DMS153 treated with DMSO at 0.1 percent for 48 hours (cell line): ENCODE measurements at regions not wholly inside any gene's neighbourhood (a gene's known extent, or its start where the extent isn't known, plus 50 kb on each side); places are given as distances from the start of the nearest gene placed in this dataset.
"Not testable (repeated sequence)": the region's sequence is repeated elsewhere in the genome, so short reads cannot be mapped to it uniquely, and the experiment has no call there.

Experiments
- DNase-seq: peaks from one replicate; lab custom pipeline; 2025; ENCODE audit not compliant: unreplicated experiment; lab: John Stamatoyannopoulos, UW

DNA sequence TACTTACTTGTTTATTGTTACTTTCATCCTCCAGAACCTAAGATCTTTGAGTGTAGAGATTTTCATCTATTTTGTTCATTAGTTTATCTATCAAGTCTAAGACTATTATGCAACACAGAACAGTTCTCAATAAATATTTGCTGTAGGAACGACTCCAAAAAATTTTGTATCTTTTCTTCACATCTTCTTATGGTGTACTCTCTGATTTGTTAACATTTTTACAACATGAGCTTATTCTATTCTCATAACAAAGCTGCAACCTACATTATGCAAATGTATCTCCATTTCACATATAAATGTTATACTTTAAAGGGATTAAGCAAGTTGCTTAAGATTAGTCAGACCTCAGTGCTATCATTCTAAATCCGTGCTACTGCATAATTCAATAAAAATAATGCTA is 514.2 kb upstream of the ZP4 start:
- no peak for DNase-seq

DNA sequence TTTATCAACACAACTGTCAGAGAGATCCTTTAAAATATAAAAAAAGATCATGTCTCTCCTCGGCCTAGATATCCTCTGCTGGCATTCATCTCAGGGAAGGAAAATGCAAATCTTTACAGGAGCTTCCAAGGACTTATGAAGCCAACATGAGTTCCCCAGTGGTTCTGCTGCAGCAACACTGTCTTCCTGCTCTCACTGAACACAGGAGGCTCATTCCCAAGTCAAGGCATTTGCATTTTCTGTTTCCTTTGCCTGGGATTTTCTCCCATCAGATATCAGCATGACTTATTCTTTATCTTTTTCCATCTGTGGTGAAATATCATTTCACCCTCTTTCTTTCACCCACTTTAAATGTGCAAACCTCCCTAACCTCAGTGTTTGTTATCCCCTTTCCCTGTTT is 513.8 kb upstream of the ZP4 start:
- no peak for DNase-seq

DNA sequence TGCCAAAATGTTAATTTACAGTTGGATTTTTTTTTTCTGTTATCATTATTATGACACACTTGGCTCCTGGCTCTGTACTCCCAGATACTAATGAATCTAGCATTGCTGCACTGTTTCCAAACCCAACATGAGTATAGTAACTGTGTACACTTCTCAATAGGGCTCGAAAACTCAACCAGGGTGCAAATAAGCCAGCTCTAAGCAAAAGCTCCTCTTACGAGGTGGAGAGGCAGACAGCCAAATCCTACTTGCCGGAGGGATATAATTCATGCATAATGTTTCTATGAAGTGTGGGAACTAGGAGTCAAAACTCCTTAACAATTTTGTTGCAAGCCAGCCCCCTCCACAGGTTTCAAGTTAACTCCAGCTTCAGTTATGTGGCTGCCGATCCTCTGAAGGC is 510.4 kb upstream of the ZP4 start:
- no peak for DNase-seq

DNA sequence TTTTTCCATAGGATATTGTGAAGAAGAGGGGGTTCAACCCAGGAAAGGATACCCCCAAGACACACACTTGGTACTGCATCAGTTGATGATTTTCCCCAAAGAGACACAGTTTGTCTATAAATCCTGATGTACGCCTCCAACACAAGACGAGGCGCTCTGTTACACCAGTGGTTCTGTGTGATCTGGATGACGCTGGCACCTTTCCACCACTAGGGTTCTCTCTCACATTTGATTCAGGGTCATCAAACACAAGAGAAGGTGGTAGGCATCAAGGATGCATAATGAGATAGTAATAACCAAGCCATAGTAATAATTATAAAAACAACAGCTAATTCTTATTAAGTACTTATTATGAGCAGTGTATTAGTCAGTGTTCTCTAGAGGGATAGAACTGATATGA is 508.8 kb upstream of the ZP4 start:
- DNase-seq, result no peak

DNA sequence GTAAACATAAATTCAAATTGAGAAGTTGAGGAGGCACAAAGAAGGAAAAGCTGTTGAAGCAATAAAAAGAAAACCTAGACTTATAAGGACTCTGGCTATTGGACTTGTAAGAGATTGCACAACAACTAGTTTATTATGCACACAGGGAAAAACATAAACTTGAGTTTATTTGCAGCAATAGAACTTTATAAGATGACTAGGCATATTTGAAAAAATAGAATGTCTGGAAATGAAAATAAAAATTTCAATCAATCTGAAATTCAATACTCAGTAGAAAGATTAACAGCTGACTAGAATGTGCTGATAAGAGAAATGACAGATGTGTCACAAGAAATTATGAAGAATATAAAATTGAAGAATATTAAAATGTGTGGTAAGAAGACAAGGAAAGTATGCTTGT is 505.4 kb upstream of the ZP4 start:
- DNase-seq, result no peak

DNA sequence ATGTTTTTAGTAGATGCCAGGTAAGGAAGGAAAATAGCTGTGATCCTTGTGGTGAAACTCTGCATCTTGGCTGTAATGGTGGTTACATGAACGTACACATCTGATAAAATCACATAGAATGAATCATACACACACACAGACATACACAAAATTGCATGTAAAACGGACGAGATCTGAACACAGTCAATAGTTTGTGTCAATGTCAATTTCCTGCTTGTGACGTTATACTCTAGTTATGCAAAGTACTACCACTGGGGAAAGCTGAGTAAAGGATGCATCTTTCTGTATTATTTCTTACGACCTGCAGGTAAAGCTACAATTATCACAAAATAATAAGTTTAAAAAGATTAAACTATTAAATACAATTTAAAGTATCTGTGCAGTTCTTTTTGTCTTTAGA is 493.7 kb upstream of the ZP4 start:
- DNase-seq, result no peak

DNA sequence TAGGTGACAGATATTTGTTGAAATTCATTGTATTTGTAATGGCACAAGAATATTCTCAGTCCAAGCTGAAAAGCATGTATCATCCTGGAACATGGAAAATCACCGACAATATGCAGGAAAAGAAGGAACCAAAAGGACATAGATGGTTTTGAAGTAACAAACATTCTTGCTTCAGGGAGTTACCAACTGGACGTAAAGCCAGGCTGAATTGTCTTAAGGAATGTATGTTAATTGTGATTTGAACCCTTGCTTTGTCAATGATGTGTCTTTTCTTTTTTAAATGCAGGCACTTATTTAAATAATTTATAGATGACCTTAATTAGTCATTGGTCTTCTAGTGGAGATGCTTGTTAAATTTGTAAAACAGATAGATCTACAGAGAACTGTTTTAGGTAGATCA is 489.4 kb upstream of the ZP4 start:
- no peak for DNase-seq

DNA sequence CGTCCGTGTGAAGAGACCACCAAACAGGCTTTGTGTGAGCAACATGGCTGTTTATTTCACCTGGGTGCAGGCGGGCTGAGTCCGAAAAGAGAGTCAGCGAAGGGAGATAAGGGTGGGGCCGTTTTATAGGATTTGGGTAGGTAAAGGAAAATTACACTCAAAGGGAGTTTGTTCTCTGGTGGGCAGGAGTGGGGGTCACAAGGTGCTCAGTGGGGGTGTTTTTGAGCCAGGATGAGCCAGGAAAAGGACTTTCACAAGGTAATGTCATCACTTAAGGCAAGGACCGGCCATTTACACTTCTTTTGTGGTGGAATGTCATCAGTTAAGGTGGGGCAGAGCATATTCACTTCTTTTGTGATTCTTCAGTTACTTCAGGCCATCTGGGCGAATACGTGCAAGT is 488.7 kb upstream of the ZP4 start:
- not testable (repeated sequence) for DNase-seq

DNA sequence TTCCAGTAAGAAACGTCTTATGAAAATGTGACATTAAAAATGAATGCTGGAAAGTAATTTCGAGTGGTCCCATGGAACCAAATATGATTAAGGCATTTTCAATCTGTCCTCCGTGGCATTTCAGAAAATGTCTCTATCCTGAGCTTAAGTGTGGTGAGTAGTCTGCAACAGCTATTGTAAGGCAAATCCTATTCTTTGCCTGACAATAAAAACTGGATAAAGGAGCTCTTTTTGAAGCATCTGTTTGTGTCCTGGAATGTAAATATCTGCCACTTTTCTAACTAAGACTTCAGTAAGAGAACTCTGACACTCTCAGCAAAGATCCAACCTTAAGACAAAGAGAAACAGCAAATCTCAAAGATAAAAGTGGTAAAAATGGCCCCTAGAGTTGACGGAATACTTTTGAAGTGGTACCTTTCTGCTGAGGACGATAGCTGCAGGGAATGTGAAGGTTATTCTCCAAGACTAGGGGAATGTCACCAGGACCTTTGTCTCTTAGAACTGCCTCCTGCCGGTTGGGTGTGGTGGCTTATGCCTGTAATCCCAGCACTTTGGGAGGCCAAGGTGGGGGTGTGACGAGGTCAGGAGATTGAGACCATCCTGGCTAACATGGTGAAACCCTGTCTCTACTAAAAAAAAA is 486.7 kb upstream of the ZP4 start:
- no peak for DNase-seq

DNA sequence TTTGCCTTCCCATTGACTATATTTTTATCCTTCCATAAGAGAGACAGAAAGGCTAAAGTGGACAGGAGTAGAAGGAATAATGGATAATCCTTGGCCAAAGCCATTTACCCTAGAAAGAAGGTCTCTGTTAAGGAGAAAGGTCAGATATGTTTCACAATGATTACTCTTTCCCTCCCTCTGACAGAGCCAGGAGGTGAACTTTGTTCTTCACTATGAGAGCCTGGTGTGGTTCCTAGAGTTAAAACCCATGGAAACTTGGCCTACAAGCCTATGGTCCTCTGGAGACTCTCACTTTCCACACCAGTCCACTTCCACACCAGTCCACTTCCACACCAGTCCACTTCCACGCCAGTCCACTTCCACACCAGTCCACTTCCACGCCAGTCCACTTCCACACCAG is 479.9 kb upstream of the ZP4 start:
- DNase-seq, result no peak

DNA sequence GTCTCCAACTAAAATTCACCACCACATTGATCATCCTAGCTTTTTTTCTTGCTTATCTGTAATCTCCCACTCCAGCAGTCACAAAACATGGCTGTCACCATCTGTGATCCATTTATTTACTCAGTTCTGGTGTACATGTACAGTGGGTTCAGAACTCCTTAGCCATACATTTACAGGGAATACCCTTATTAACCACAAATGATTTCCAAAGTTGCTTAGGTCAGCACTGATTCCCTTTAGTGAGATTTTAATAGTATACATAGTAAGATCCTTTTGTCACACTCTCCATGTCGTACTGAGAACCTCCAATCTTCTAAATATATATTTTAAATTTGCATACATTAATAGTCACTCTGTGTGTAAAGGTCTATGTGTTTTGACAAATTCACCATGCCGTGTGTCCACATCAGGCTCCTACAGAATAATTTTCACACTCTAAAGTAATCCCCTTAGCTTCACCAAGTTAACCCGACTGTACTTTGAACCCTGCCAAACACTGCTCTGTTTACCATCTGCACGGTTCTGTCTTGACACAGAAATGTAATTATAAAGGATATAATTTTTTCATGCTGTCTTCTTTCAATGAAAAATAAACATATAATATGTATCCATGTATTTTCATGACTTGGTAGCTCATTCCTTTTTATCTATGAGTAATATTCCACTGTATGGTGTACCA is 473.6 kb upstream of the ZP4 start:
- DNase-seq, result no peak

DNA sequence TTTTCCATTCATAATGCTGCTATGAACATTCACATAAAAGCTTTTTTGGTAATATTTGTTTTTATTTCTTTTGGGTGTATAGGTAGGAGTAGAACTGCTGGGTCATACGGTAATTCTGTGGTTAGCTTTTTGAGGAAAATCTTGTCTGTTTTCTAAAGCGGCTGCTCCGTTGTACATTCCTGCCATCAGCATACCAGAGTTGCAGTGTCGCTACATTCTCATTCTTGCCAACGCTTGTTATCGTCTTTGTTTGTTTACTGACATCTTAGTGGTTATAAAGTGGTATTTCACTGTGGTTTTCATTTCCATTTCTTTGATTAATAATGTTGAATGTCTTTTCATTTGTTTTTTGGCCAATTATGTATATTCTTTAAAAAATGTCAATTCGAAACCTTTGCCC is 469.8 kb upstream of the ZP4 start:
- no peak for DNase-seq

DNA sequence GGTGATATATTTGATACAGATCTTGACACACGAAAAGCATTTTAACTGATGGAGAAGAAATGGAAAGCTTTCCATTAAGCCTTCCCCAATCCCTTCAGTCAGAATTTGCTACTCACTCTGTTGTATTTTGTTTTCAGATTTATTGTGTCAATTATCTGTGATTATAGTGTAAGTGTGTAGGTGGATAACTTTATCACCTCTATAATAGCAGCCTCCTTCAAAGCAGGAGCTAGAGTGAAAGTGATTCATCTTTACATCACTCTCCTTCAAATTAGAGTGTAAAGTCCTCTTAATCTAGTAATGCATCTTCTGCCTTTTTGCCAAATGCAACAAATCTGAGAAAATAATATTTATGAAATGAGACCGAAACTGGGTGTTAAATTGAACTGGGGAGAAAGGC is 459.7 kb upstream of the ZP4 start:
- DNase-seq, result no peak

DNA sequence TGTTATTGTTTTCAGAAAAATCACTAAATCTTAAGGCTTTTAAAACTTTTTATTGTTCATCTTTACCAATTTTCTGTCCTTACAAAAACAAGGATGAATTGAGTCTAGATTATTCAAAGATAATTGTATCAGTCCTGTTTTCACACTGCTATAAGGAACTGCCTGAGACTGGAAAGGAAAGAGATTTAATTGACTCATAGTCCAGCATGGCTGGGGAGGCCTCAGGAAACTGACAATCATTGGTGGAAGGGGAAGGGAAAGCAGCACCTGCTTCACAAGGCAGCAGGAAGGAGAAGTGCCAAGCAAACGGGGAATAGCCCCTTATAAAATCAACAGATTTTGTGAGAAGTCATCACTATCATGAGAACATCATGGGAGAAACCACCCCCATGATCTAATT is 455.6 kb upstream of the ZP4 start:
- DNase-seq, result no peak

DNA sequence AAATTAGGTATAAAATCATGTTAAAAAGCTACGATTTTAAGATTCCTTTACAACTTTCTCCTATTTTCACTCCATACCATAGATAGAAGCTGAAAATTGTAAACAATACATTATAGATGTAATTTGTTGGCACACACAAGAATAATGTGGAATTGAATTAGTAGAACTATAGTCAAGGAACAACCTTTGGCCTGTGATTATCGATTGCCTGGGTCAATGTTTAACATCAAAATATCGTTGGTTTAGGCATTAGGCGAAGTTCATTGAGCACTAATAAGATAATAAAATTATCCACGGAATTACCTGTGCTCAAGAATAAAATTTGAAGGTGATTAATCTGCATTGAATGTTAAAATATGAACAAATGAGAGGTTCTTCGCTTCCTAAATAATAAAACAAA is 455.1 kb upstream of the ZP4 start:
- no peak for DNase-seq

DNA sequence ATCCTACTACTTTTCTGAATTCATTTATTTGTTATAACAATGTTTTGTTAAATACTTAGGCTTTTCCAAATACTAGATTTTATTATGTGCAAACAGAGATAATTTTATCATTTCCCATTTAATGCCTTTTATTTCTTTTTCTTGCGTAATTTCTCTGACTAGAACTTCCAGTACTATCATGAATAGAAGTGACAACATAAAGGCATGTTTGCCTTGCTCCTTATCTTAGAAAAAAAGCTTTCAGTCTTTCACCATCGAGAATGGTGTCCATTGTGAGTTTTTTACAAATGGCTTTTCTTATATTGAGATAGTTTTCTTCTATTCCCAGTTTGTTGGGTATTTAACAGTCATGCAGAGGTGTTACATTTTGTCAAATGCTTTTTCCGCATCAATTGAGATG is 453.1 kb upstream of the ZP4 start:
- no peak for DNase-seq

DNA sequence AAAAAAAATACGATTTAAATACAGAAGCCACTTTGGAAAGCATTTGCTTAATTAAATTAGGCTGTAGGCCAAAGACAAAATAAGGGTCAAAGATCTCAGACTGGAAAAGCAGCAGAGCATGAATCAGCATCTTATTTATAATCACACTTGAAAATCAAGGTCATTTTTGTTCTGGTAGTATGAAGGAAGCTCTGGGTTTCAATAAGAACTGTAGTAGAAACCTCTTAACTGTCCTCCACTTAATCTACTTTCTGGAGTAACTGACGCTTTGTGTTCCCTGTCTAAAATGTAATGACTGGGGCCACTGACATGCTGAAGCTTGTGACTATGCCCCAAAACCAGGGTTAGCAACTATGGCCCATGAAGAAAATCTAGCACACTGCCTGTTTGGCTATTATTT is 450.7 kb upstream of the ZP4 start:
- no peak for DNase-seq

DNA sequence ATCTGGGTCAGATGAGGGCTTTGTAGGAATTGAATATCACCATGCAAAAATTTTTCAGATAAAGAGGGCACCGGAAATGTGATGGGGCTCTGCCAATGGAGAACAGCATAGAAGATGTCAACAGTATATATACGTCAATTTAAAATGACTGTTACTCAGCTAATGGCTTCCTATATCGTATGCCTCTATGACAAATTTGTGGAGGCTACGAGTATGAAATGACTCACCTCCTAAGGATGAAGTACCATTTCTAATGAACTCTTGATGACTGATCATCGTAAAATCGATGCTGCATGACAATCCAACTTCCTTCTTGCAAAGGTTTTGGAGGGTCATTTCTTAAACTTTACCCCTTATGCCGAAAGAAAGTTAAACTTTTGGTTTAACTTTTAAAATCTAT is 450.3 kb upstream of the ZP4 start:
- no peak for DNase-seq

DNA sequence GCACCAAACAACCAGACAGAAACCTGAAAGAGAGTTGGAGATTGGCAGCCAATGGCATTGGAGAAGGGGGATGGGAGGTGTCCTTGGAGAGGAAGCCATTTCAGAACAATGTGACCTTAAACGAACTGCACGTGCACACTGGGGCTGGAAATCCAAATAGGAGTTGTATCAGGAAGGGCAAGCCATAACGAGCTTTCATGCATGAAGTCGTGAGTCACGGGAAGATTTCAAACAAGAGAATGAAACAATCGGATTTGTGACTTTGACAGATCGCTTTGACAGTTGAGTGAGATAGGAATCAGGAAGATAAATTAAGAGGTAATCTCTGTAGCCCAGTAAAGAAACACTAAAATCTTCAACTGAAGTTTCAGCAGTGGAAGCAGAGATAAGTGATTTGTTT is 445.8 kb upstream of the ZP4 start:
- DNase-seq, result no peak

DNA sequence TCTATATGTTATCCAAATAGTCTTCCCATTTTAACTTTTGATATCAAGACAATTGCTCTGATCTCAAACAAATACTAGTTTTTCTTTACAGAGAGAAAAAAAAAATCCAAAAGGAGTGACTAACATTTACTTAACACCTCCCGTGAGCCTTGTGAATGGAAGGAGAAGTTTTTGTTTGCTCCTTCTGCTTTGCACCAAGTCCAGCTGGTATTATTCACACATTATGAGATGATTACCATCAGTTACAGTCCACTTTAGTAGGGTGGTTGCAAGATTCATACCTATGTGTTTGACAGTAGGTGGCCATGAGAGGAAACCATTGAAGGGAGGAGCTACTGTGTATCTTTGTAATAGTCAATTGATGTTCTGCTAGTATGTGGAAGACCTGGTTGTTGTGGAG is 443.4 kb upstream of the ZP4 start:
- DNase-seq, result no peak

DNA sequence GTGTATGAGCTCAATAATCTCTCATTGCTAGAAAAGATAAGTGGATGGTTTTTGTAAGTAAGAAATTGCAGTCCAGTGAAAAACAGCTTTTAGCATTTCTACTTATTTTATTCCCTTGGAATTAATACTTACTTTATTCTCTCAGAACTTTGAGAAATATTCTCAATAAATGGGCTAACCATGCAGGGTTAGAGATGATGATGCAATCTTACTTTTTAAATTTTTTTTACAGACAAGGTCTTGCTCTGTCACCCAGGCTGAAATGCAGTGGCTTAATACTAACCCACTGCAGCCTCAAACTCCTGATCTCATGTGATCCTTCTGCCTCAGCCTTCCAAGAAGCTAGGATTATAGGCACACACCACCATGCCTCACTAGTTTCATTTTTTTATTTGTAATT is 440.8 kb upstream of the ZP4 start:
- no peak for DNase-seq

DNA sequence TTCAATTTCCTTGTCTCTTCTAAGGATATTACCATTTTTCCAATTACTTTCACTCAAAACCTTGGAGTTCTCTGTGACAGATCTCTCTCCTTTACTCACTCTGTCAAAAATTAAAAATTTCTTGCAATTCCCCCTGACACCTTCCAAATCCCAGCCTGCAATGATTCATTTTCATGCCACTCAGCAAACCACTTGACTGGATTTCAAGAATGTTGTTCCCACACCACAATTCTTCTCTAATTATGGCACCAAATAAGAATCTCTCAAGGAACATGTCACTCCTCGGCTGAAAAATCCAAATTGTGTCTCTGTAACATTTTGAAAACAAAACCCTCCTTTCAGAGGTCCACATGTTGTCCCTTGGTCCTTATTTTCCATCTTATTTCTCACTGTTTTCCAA is 438.9 kb upstream of the ZP4 start:
- DNase-seq, result no peak

DNA sequence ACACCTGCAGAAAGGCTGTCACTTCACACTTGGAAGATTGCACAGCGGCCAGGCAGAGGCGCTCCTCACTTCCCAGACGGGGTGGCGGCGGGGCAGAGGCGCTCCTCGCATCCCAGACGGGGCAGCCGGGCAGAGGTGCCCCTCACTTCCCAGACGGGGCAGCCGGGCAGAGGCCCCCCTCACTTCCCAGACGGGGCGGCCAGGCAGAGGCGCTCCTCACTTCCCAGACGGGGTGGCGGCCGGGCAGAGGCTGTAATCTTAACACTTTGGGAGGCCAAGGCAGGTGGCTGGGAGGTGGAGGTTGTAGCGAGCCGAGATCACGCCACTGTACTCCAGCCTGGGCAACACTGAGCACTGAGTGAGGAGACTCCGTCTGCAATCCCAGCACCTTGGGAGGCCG is 436.3 kb upstream of the ZP4 start:
- DNase-seq, result not testable (repeated sequence)
